Effector memory CD8-positive, alpha-beta T cell (primary cell): ENCODE measurements at regions not wholly inside any gene's neighbourhood (a gene's known extent, or its start where the extent isn't known, plus 50 kb on each side); places are given as distances from the start of the nearest gene placed in this dataset.

Experiments used
- ATAC-seq: fragments of 150-1000 bp; cut with Tn5 transposase; replicated peaks from 2 replicates; pipeline ENCODE4 v1.10.0; 2021; ENCODE audit warnings: mild to moderate bottlenecking, moderate library complexity
- DNase-seq, 3 experiments: peaks; one replicate each; pipeline ENCODE4 v3.0.0; 2021
- H3K27ac Mint-ChIP-seq, 2 donors: one replicate each; pipeline ENCODE4 v1.8.0; 2022; ENCODE audit warnings: mild to moderate bottlenecking in 2 of 2, mixed read lengths in 2 of 2, moderate library complexity in 2 of 2
- H3K27me3 Mint-ChIP-seq, 2 donors: one replicate each; pipeline ENCODE4 v1.8.0; 2022; ENCODE audit warnings: mixed read lengths in 2 of 2
- H3K36me3 Mint-ChIP-seq: one replicate; pipeline ENCODE4 v1.8.0; 2022; ENCODE audit warnings: mild to moderate bottlenecking, moderate library complexity, mixed read lengths; ENCODE audit not compliant: insufficient read depth
- H3K4me1 Mint-ChIP-seq, 2 donors: one replicate each; pipeline ENCODE4 v1.8.0; 2022; ENCODE audit warnings: low read depth in 2 of 2, mixed read lengths in 2 of 2
- H3K4me3 Mint-ChIP-seq, 2 donors: one replicate each; pipeline ENCODE4 v1.8.0; 2022; ENCODE audit warnings: mild to moderate bottlenecking in 2 of 2, mixed read lengths in 2 of 2, moderate library complexity in 2 of 2
- H3K9me3 Mint-ChIP-seq, 2 donors: one replicate each; pipeline ENCODE4 v1.8.0; 2022; ENCODE audit warnings: mixed read lengths in 2 of 2

DNA sequence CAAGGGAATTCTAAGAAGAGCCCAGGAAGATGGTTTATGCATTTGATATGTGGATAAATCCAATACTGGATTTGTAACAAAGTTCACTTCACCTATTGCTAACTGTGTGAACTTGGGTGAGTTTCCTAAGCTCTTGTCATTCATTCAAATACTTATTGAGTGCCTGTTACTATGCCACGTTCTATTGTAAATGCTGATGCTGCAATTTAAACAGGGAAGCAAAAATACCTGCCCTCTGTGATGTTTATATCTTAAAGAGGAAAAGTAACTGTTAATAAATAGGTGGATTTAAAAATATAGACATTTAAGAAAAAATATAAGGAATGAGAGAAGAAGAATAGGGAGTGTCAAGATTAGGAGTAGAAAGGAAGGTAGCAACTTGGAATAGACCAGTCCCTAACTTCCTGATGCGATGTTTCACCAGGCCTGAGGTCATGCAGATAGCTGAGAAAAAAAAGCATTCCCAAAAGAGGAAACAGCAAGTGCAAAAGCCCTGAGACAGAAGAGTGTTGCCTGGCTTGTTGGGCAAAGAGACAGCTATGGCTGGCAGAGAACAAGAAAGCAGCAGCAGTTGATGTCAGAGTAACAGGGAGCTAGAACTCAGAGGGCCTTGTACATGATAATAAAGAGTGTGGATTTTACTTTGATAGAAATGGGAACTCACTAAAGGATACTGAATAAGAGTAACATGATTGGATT, 54.3 kb upstream of the TCF21 start:
- ATAC-seq = no peak
- Mint-ChIP-seq H3K9me3 (no peaks in the 10 kb centered on the region), H3K27me3 (peaks cover 37 to 40% of the 10 kb centered on the region in 2 donors), H3K36me3 (no peaks in the 10 kb centered on the region), H3K27ac (no peak overlapping the region), H3K4me3 (no peak overlapping the region), H3K4me1 (peaks cover 0 to 3% of the 10 kb centered on the region in 2 donors)
- DNase-seq = no peak

DNA sequence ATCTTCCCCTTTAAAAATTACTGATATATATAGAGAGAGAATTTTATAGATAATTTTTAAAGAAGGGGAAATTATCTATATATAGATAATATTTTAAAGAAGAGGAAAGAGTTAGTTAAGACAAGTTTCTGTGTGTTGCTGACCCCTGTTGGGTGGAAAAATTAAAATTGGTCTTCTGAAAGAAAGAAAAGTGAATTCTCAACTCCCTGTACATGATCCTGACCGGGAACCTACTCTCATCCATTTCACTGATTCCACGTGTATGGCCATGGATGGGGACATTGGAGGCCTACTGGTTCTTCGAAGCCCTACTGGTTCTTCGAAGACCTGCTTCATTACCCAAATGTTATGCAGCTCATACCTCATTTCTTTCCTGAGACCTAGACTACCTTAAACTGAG, 53.0 kb upstream of the TCF21 start:
- Mint-ChIP-seq H3K27ac (no peak overlapping the region), H3K36me3 (no peaks in the 10 kb centered on the region), H3K4me3 (no peak overlapping the region), H3K4me1 (peaks cover 0 to 3% of the 10 kb centered on the region in 2 donors), H3K9me3 (no peaks in the 10 kb centered on the region), H3K27me3 (peaks cover 26 to 42% of the 10 kb centered on the region in 2 donors)
- ATAC-seq (no peak), DNase-seq (no peak)

DNA sequence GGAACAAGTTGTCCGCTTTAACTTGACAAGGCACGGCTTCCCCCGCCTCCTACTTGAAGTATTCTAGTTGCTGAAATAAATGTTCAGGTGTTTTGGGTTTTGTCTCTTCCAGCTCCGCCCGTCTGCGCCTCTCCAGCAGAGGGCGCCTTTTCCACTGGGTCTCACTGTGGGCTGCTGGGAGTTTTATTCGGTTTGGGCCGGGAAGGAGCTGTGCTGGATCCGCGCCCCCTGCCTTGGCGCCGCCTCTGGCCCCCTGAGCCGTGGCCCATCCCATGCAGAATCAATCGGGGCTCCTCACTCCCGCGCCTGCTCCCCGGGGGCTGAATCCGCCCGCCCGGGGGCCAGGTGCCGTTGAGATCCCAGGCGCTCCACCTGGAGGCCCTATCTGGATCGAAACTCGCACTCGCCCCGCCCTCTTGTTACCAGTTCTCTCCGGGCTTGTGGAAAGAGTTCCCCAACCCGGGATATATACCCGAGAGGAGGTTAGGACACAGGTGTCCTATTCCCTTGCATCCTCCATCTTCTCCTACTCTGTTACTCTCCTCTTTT, 51.0 kb upstream of the TCF21 start:
- H3K27ac Mint-ChIP-seq = peak overlapping the region in 1 of 2 donors; percentile 1

More for the DNA sequence above, 51.0 kb upstream of the TCF21 start:
- ATAC-seq (peak; percentile 72), DNase-seq (peak; percentile 28 to 35 (median 32))
- peak overlapping the region; percentile 30 to 61 for H3K4me3 Mint-ChIP-seq
- H3K36me3 Mint-ChIP-seq = no peaks in the 10 kb centered on the region
- H3K27me3 Mint-ChIP-seq = peaks cover 21 to 37% of the 10 kb centered on the region in 2 donors
- peaks cover 0 to 3% of the 10 kb centered on the region in 2 donors for H3K4me1 Mint-ChIP-seq
- H3K9me3 Mint-ChIP-seq = no peaks in the 10 kb centered on the region
